Activated CD4-positive, alpha-beta memory T cell treated with anti-CD3 and anti-CD28 coated beads for 36 hours (primary cell): ENCODE measurements at regions not wholly inside any gene's neighbourhood (a gene's known extent, or its start where the extent isn't known, plus 50 kb on each side); places are given as distances from the start of the nearest gene placed in this dataset.

ENCODE experiments used
- CTCF ChIA-PET: fragments of 350-600 bp; sonication (Branson Sonifier 250); formaldehyde crosslinking; loops from one replicate; lab custom pipeline; 2021; ENCODE audit warnings: antibody characterized with exemption, inconsistent platforms; lab: Charles Lee
- POLR2A ChIA-PET: fragments of 350-600 bp; sonication (Branson Sonifier 250); formaldehyde crosslinking; loops from one replicate; lab custom pipeline; 2021; ENCODE audit warnings: antibody characterized with exemption; lab: Charles Lee
- DNase-seq: peaks from one replicate; pipeline ENCODE4 v3.0.0-alpha.2; 2020
- H3K27ac Mint-ChIP-seq: one replicate; pipeline ENCODE4 v1.8.0; 2021; ENCODE audit warnings: mixed read lengths
- H3K27me3 Mint-ChIP-seq: one replicate; pipeline ENCODE4 v1.8.0; 2021; ENCODE audit warnings: mixed read lengths
- H3K36me3 Mint-ChIP-seq: one replicate; pipeline ENCODE4 v1.8.0; 2021; ENCODE audit warnings: mixed read lengths
- H3K4me1 Mint-ChIP-seq: one replicate; pipeline ENCODE4 v1.8.0; 2021; ENCODE audit warnings: low read depth, mixed read lengths
- H3K4me3 Mint-ChIP-seq: one replicate; pipeline ENCODE4 v1.8.0; 2021; ENCODE audit warnings: mild to moderate bottlenecking, mixed read lengths
- H3K9me3 Mint-ChIP-seq: one replicate; pipeline ENCODE4 v1.8.0; 2021; ENCODE audit warnings: mixed read lengths
- intact Hi-C: fragments of 100-400 bp; cut with micrococcal nuclease; formaldehyde crosslinking; loops from one replicate; pipeline ENCODE4 v1.15.1; 2023

GRCh38 chr3:162292409-162292808 lies 795.8 kb downstream of the OTOL1 start:
- H3K27me3 Mint-ChIP-seq = no peaks in the 10 kb centered on the region
- intact Hi-C loops = no loop called here
- ChIA-PET POLR2A (no interaction called here), CTCF (no interaction called here)
- H3K9me3 Mint-ChIP-seq = peaks cover 19% of the 10 kb centered on the region
- H3K27ac Mint-ChIP-seq = no peak overlapping the region
- DNase-seq = no peak
- H3K36me3 Mint-ChIP-seq = no peaks in the 10 kb centered on the region
- H3K4me3 Mint-ChIP-seq = no peak overlapping the region
- H3K4me1 Mint-ChIP-seq = no peaks in the 10 kb centered on the region

DNA sequence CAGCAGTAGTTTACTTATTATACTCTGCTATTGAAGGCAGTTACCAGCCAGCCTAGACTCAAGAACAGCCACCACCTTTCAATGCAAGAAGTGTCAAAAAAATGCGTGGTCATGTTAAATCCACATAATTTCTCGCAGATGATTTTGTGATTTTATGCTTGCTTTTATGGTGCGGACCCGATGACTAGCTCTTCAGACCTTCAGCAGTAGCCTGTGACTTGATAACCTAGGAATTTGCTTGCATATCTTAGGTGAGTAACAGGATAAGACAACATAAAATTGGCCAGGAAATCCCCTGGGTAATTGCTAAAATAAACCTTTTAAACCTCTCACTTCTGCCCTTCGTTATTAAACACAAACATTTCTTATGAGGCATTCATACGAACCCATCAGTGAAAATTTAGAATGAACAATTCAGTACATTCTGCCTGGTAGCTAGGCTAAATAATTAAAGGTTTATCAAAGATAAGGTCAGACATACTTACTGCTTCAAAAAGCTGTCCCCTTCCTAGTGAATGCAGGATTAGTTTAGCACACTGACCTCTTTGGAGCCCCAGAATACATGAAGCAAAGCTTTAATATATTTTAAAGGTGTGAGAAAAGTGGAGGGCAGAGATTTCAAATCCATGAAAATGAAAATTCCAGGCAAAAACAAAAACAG lies 798.8 kb downstream of the OTOL1 start:
- H3K27ac Mint-ChIP-seq = no peak overlapping the region
- H3K9me3 Mint-ChIP-seq = peaks cover 16% of the 10 kb centered on the region
- ChIA-PET CTCF (no interaction called here), POLR2A (no interaction called here)
- H3K4me3 Mint-ChIP-seq = no peak overlapping the region
- DNase-seq = no peak
- H3K36me3 Mint-ChIP-seq = no peaks in the 10 kb centered on the region
- H3K4me1 Mint-ChIP-seq = no peaks in the 10 kb centered on the region
- intact Hi-C loops = no loop called here
- no peaks in the 10 kb centered on the region for H3K27me3 Mint-ChIP-seq

DNA sequence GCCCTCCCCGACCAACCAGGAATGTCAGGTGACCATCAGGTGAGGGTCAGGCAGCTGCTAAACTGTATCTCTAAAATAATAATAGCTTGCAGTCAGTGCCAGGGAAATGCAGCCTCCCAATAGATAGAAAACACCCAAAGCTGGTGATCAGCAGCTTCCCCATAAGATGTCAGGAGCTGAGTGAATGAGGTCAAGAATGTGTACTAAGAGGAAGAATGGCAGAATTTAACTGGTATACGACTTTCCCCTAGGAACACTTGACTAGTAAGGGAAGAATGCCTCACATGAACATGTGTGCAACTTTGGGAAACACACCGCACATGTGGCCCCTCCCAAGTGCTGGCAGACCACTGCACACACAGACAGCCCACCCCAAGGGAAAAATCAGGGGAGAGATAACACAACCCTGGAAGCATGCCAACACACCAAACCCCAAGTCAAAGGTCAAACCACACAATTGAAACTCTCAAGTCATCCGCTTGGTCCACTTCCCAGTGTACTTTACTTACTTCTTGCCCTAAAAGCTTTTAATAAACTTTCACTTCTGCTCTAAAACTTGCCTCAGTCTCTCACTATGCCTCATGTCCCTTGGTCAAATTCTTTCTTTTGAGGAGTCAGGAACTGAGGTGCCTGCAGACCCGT lies 806.5 kb downstream of the OTOL1 start:
- Mint-ChIP-seq H3K27ac (no peak overlapping the region), H3K36me3 (no peaks in the 10 kb centered on the region), H3K27me3 (no peaks in the 10 kb centered on the region), H3K4me1 (no peaks in the 10 kb centered on the region), H3K4me3 (no peak overlapping the region), H3K9me3 (peaks cover 8% of the 10 kb centered on the region)
- ChIA-PET CTCF (no interaction called here), POLR2A (no interaction called here)
- intact Hi-C loops = no loop called here
- no peak for DNase-seq

- intact Hi-C loops = no loop called here
- H3K27ac Mint-ChIP-seq = no peak overlapping the region
- no peak overlapping the region for H3K4me3 Mint-ChIP-seq
- H3K27me3 Mint-ChIP-seq = no peaks in the 10 kb centered on the region
- H3K9me3 Mint-ChIP-seq = peaks cover 13% of the 10 kb centered on the region
- CTCF ChIA-PET = no interaction called here
- POLR2A ChIA-PET = no interaction called here
- H3K36me3 Mint-ChIP-seq = no peaks in the 10 kb centered on the region
- no peaks in the 10 kb centered on the region for H3K4me1 Mint-ChIP-seq
- no peak for DNase-seq
Measured at GRCh38 chr3:162317046-162317445, 820.4 kb downstream of the OTOL1 start.

GRCh38 chr3:162328649-162329048 lies 832.0 kb downstream of the OTOL1 start:
- Mint-ChIP-seq H3K4me3 (no peak overlapping the region), H3K9me3 (peaks cover 11% of the 10 kb centered on the region), H3K27ac (no peak overlapping the region), H3K27me3 (no peaks in the 10 kb centered on the region), H3K4me1 (no peaks in the 10 kb centered on the region), H3K36me3 (no peaks in the 10 kb centered on the region)
- ChIA-PET POLR2A (no interaction called here), CTCF (no interaction called here)
- intact Hi-C loops = no loop called here
- DNase-seq = no peak

DNA sequence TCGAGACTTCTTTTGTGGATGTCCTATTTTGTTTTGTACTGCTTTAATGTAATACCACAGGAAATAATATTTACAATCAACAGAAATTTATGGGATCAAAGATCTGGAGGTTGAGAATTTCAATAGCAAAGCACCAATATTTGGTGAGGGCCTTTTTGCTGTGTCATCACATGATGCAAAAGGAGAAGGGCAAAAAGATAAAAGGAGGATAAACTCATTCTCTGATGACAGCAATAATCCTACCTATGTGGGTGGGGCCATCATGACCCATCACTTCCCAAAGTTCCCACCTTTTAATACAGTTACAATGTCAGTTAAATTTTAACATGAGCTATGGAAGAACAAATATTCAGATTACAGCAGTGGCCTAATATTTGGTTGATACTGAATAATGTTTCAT lies 832.9 kb downstream of the OTOL1 start:
- intact Hi-C loops = no loop called here
- Mint-ChIP-seq H3K27me3 (no peaks in the 10 kb centered on the region), H3K9me3 (peaks cover 15% of the 10 kb centered on the region), H3K27ac (no peak overlapping the region), H3K4me3 (no peak overlapping the region), H3K36me3 (no peaks in the 10 kb centered on the region), H3K4me1 (no peaks in the 10 kb centered on the region)
- CTCF ChIA-PET = no interaction called here
- no peak for DNase-seq
- POLR2A ChIA-PET = no interaction called here

- DNase-seq = no peak
- POLR2A ChIA-PET = no interaction called here
- Mint-ChIP-seq H3K4me1 (no peaks in the 10 kb centered on the region), H3K27me3 (no peaks in the 10 kb centered on the region), H3K4me3 (no peak overlapping the region), H3K36me3 (no peaks in the 10 kb centered on the region), H3K9me3 (peaks cover 14% of the 10 kb centered on the region), H3K27ac (no peak overlapping the region)
- CTCF ChIA-PET = no interaction called here
- intact Hi-C loops = no loop called here
Measured at GRCh38 chr3:162332344-162332743, 835.7 kb downstream of the OTOL1 start.

GRCh38 chr3:162334537-162334936 lies 837.9 kb downstream of the OTOL1 start:
- DNase-seq = no peak
- Mint-ChIP-seq H3K27ac (no peak overlapping the region), H3K4me1 (no peaks in the 10 kb centered on the region), H3K9me3 (peaks cover 14% of the 10 kb centered on the region), H3K4me3 (no peak overlapping the region), H3K27me3 (no peaks in the 10 kb centered on the region), H3K36me3 (no peaks in the 10 kb centered on the region)
- intact Hi-C loops = no loop called here
- CTCF ChIA-PET = no interaction called here
- POLR2A ChIA-PET = no interaction called here

GRCh38 chr3:162337630-162338029 lies 841.0 kb downstream of the OTOL1 start:
- Mint-ChIP-seq H3K4me1 (no peaks in the 10 kb centered on the region), H3K27me3 (no peaks in the 10 kb centered on the region), H3K27ac (no peak overlapping the region), H3K4me3 (no peak overlapping the region), H3K9me3 (peaks cover 14% of the 10 kb centered on the region), H3K36me3 (no peaks in the 10 kb centered on the region)
- ChIA-PET CTCF (no interaction called here), POLR2A (no interaction called here)
- intact Hi-C loops = no loop called here
- no peak for DNase-seq

DNA sequence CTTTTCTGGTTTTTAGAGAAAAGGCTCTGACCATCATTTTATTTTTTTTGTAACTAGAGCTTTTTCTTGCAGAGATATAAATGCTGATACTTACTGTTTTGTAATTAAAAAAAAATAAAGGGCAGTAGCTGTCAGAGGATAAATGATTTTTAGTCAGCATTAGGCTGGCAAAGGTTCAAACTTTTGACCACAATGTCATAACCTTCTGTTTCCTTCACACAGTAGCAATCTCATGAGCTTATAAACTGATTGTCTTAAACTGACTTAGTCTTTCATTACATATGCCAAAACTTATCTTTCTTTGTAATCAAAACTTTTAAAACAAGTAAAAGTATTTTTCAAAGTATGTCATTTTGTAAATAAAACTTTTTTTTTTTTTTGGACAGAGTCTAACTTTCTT lies 841.9 kb downstream of the OTOL1 start:
- Mint-ChIP-seq H3K4me3 (no peak overlapping the region), H3K27ac (no peak overlapping the region), H3K4me1 (no peaks in the 10 kb centered on the region), H3K27me3 (no peaks in the 10 kb centered on the region), H3K36me3 (no peaks in the 10 kb centered on the region), H3K9me3 (peaks cover 12% of the 10 kb centered on the region)
- ChIA-PET POLR2A (no interaction called here), CTCF (no interaction called here)
- intact Hi-C loops = no loop called here
- no peak for DNase-seq

- Mint-ChIP-seq H3K4me1 (no peaks in the 10 kb centered on the region), H3K9me3 (peaks cover 4% of the 10 kb centered on the region), H3K27me3 (no peaks in the 10 kb centered on the region), H3K27ac (no peak overlapping the region), H3K4me3 (no peak overlapping the region), H3K36me3 (no peaks in the 10 kb centered on the region)
- POLR2A ChIA-PET = no interaction called here
- CTCF ChIA-PET = interaction anchor here (0.6 kb wide), 1 partner anchor 1407 kb away, joined by 3 read pairs; no protein-coding TSS in a partner anchor
- intact Hi-C loops = no loop called here
- DNase-seq = no peak
Measured at GRCh38 chr3:162348912-162349311, 852.3 kb downstream of the OTOL1 start.

- Mint-ChIP-seq H3K27ac (no peak overlapping the region), H3K4me1 (no peaks in the 10 kb centered on the region), H3K27me3 (no peaks in the 10 kb centered on the region), H3K36me3 (no peaks in the 10 kb centered on the region), H3K9me3 (peaks cover 6% of the 10 kb centered on the region), H3K4me3 (no peak overlapping the region)
- intact Hi-C loops = no loop called here
- DNase-seq = no peak
- POLR2A ChIA-PET = no interaction called here
- CTCF ChIA-PET = no interaction called here
Measured at GRCh38 chr3:162353414-162353813, 856.8 kb downstream of the OTOL1 start.

GRCh38 chr3:162354356-162354755 lies 857.7 kb downstream of the OTOL1 start:
- POLR2A ChIA-PET = no interaction called here
- intact Hi-C loops = no loop called here
- H3K36me3 Mint-ChIP-seq = no peaks in the 10 kb centered on the region
- peaks cover 11% of the 10 kb centered on the region for H3K9me3 Mint-ChIP-seq
- DNase-seq = no peak
- no peaks in the 10 kb centered on the region for H3K4me1 Mint-ChIP-seq
- H3K27ac Mint-ChIP-seq = no peak overlapping the region
- no peak overlapping the region for H3K4me3 Mint-ChIP-seq
- H3K27me3 Mint-ChIP-seq = no peaks in the 10 kb centered on the region
- CTCF ChIA-PET = no interaction called here
